ENCODE measurements at regions not wholly inside any gene's neighbourhood (a gene's known extent, or its start where the extent isn't known, plus 50 kb on each side); places are given as distances from the start of the nearest gene placed in this dataset.

DNA sequence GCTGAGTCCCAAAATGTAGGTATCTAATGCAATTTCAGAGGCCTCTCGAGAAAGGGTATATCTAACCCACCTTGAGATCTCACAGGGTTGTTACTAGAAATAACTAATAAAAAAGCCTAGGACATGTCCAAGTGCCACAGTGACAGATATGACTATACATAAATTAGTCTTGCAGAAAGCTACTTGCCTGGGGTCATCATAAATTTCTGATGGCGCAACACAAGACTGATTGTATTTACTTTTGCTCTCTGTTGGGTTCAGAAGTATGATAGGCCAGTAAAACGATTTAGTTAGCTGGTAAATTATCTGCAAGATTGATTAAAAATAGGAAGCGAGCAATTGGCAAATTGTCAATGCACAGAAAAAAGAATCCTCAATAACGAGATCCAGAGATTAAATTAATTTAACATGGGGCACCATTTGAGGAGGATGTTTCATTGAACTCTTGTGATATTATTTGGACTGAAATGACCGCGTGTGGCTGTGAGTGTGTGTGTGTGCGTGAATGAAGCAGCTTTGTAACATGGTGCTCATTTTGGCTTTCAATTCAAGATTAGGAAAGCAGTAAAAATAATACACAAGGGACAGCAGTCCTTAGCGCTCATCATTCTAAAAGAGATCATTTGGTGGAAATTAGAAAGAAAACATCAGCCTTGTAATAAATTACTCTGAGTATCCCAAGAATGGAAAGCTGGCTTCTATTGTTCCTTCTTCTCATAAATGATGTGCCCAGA lies 157.4 kb upstream of the ZFHX3 start:
- TF ChIP-seq, protein P1, sequence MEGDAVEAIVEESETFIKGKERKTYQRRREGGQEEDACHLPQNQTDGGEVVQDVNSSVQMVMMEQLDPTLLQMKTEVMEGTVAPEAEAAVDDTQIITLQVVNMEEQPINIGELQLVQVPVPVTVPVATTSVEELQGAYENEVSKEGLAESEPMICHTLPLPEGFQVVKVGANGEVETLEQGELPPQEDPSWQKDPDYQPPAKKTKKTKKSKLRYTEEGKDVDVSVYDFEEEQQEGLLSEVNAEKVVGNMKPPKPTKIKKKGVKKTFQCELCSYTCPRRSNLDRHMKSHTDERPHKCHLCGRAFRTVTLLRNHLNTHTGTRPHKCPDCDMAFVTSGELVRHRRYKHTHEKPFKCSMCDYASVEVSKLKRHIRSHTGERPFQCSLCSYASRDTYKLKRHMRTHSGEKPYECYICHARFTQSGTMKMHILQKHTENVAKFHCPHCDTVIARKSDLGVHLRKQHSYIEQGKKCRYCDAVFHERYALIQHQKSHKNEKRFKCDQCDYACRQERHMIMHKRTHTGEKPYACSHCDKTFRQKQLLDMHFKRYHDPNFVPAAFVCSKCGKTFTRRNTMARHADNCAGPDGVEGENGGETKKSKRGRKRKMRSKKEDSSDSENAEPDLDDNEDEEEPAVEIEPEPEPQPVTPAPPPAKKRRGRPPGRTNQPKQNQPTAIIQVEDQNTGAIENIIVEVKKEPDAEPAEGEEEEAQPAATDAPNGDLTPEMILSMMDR (conservative IDR thresholded peaks at IDR 0.05; ENCODE audit: low read length) = no peak
- no peak for TF ChIP-seq EZH2phosphoT487 (IDR thresholded peaks at IDR 0.05; ENCODE audit: borderline replicate concordance, low read depth, low read length)

Measured in OCI-LY7 (cell line).